GM12873 (cell line): ENCODE measurements at regions not wholly inside any gene's neighbourhood (a gene's known extent, or its start where the extent isn't known, plus 50 kb on each side); places are given as distances from the start of the nearest gene placed in this dataset.

Source experiments
- TF ChIP-seq, protein P1 (sequence below): IDR thresholded peaks from 2 replicates; pipeline ENCODE4 v1.5.1; 2012; ENCODE audit warnings: low read depth, mild to moderate bottlenecking, moderate library complexity, low read length, control low read depth; ENCODE audit not compliant: insufficient read depth; ENCODE audit errors: missing control alignments

- TF ChIP-seq, protein P1, sequence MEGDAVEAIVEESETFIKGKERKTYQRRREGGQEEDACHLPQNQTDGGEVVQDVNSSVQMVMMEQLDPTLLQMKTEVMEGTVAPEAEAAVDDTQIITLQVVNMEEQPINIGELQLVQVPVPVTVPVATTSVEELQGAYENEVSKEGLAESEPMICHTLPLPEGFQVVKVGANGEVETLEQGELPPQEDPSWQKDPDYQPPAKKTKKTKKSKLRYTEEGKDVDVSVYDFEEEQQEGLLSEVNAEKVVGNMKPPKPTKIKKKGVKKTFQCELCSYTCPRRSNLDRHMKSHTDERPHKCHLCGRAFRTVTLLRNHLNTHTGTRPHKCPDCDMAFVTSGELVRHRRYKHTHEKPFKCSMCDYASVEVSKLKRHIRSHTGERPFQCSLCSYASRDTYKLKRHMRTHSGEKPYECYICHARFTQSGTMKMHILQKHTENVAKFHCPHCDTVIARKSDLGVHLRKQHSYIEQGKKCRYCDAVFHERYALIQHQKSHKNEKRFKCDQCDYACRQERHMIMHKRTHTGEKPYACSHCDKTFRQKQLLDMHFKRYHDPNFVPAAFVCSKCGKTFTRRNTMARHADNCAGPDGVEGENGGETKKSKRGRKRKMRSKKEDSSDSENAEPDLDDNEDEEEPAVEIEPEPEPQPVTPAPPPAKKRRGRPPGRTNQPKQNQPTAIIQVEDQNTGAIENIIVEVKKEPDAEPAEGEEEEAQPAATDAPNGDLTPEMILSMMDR = no peak
Observed at GRCh38 chr5:96074460-96074859, 112.8 kb upstream of the ELL2 start.

- TF ChIP-seq, protein P1 = no peak
Observed at GRCh38 chr5:96072791-96073165, 111.1 kb upstream of the ELL2 start.

- TF ChIP-seq, protein P1 = no peak
Observed at GRCh38 chr5:96072138-96072790, 110.6 kb upstream of the ELL2 start.

DNA sequence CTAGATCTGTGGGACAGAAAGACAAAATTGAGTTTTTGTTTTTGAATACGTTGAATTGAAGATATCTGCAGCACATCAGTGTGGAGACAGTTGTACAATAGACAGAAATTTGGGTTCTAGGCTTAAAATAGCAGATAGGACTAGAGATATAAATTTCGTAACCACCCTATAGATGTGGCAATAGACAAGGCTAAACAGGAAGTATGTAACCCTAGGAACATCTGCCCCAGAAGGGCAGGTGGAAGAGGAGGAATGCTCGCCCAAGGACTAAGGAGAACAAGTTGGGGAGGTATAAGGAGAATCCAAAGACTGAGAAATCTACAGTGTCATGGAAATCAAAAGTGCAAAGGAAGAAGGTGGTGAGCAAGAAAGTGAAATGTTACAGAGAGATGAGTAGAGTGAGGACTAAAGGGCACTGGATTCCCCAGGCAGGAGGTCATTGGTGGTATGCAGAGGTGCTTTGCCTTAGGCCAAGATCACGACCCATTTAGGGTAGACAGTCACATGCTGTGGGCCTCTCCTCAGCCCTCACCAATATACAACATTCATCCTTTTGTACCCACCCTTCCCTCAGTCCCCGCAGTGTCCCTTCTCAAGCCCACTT, 109.1 kb upstream of the ELL2 start:
- TF ChIP-seq, protein P1 = no peak

GRCh38 chr5:96067894-96068614, 106.4 kb upstream of the ELL2 start:
- TF ChIP-seq, protein P1 = no peak

GRCh38 chr5:96067251-96067650, 105.6 kb upstream of the ELL2 start:
- TF ChIP-seq, protein P1 = no peak

DNA sequence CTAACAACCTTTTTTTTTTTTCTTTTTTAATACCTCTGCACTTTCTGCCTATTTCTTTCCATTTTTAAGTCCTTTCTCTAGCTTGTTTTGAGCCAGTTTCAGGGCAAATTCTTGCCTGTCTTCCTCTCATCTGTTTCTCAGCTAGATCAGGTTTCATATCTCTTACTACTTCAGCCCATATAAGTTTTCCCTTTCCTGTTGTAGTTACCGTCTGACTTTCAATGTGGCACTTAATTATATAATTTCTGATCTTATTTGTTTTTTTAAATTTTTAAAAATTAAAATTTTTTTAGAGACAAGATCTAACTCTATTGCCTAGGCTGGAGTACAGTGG, 104.7 kb upstream of the ELL2 start:
- TF ChIP-seq, protein P1 = no peak
